NOMO-1 (cell line): ENCODE measurements at regions not wholly inside any gene's neighbourhood (a gene's known extent, or its start where the extent isn't known, plus 50 kb on each side); places are given as distances from the start of the nearest gene placed in this dataset.
A peak's percentile ranks its signal among the peaks of the same experiment; 100 is the strongest.

ENCODE experiments used
- DNase-seq, 2 experiments: peaks; one replicate each; lab custom pipeline; 2025; ENCODE audit not compliant: unreplicated experiment in 2 of 2; lab: John Stamatoyannopoulos, UW

DNA sequence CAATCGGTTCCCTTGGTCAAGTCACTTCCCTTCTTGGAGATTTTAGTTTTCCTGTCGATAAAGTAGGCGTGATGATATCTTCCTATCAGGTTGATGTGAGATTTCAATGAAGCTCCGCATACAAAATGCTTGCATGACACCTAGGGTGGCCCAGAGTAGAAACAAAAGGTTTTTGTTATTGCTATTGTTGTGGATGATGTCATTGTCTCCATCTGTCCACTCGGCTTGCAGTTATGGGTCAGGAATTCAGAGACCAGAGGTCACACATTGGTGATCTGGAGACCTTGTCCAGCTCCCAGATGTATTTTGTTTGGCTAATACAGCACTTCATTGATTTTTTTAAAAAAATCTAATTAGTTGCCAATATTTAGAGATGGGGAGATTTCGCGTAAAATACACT, 382.1 kb downstream of the MN1 start:
- no peak for DNase-seq

GRCh38 chr22:27420195-27420816, 381.2 kb downstream of the MN1 start:
- no peak for DNase-seq

GRCh38 chr22:27420817-27421361, 380.7 kb downstream of the MN1 start:
- no peak for DNase-seq

DNA sequence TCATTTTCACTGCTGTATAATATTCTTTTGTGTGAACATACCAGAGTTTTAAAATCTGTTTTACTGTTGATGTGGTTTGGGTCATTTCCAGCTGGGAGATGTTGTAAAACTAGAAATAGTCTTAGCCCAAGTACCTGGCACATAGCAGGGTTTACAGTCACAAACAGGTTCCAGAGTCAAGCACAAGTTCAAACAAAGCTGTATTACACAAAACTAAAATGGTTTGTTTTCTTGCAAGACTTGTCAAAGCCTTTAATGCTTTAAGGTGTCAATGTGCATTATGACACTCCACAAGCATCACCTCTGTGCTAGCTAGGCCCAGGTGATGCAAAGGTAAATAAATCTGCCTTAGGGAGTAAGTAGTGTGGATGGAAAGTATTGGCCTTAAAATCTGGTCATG, 379.1 kb downstream of the MN1 start:
- DNase-seq = no peak

DNA sequence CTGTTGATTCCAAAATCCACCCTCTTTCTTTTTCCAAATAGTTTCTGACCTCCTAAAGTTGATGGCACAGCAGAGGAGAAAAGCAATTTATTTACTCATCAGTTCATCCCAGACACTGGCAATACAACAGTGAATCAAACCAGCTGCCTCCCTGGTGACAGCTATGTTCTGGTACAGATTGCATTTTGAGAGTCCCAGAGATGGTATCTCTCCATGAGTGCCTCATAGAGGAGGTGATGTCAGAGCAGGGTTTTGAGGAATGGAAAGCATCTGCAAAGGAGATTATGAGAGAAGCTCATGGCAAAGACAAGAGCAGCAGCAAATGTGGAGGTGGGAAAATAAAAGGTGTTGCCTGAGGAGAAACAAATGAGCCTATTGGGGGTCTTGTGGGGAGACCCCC, 377.2 kb downstream of the MN1 start:
- no peak for DNase-seq

GRCh38 chr22:27429476-27429875, 372.1 kb downstream of the MN1 start:
- DNase-seq = no peak

DNA sequence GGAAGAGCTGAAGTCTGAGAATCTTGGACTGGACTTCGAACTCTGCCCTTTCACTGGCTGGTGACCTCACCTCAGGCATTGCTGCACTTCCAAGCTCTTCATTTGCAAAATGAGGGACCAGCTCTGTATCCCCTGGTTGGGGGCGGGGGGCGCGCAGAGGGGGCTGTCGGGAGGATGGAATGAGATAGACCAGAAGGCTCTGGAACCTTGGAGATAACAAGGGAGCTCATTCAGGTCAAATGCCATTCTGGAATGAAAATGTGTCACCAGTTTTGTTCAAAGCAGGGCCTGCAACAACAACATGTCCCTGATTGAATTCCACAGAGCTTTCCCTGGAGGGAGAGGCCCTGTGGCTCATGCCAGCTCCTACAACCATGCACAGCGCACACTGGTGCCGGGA, 370.5 kb downstream of the MN1 start:
- no peak for DNase-seq

- DNase-seq = no peak
Observed at GRCh38 chr22:27431896-27432295, 369.7 kb downstream of the MN1 start.

GRCh38 chr22:27433099-27433498, 368.5 kb downstream of the MN1 start:
- DNase-seq = no peak

GRCh38 chr22:27433585-27434190, 367.9 kb downstream of the MN1 start:
- DNase-seq = no peak

DNA sequence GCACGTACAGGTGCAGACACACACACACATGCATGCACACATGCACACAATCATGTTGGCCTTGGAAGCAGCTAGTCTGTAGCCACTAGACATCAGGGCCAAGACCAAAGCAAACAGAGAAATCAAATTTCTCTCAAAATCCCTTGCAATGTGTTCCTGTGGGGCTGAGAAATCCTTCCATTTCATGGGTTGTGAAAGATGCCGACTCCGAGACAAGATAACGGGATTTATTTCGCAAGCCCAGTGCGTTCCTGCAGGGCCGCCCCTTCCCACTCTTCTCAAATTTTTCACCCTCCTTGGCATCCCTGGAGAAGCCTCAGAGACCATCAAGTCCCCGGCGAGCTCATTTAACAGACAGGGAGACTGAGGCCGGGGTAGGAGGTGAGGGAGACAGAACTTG, 366.7 kb downstream of the MN1 start:
- DNase-seq = no peak

GRCh38 chr22:27435844-27436576, 365.5 kb downstream of the MN1 start:
- DNase-seq = no peak

GRCh38 chr22:27436591-27436990, 365.0 kb downstream of the MN1 start:
- no peak for DNase-seq

DNA sequence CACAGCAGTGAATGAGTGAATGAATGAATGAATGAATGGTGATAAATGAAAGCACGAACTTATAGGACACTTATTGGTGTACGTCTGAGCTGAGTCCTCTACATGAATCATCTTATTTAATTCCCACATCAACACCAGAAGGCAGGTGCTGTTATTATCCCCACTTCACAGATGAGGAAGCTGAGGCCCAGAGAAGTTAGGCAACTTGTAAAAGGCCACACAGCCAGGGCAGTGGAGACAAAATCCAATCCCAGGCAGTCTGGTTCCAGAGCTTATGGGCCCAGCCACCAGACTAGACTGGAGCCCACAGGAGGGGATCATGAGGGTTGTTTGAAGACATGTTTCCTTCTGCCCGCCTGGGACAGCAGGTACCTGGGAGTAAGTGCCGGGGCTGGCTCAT, 364.0 kb downstream of the MN1 start:
- no peak for DNase-seq

DNA sequence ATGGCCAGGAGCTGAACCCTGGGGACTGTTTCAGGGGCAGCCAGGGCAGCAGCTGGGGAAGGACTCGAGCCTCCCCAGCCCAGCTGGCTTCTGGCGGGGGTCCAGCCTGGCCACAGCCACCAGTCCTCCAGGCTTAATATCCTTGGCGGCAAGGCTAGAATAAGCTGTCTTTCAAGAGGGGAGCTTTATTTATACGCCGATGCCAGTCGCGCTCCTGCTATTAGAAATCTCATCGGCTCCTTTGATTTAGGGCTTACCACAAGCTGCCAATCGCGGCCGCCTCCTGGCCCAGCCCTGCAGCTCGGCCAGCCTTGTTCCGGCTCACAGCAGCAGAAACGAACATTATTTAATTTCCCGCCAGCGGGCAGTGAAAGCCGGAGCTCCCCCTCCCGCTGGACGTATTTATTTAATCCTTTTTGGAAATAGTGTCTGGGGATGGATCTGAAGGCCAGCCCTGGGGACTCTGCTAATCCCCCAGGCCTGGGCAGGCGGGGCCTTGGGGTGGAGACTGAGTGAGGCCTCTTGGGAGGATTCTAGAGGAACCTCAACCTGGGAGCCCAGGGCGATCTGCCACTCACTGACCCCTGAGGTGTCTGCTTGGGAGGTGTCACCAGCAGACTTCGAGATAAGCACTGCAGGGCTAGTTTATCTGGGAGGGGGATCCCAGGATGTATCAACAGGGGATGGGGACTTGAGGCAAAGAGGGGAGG, 363.1 kb downstream of the MN1 start:
- no peak for DNase-seq

GRCh38 chr22:27439131-27439530, 362.4 kb downstream of the MN1 start:
- no peak for DNase-seq

- DNase-seq = peak; percentile 0 to 20
Observed at GRCh38 chr22:27440304-27440865, 361.2 kb downstream of the MN1 start.

DNA sequence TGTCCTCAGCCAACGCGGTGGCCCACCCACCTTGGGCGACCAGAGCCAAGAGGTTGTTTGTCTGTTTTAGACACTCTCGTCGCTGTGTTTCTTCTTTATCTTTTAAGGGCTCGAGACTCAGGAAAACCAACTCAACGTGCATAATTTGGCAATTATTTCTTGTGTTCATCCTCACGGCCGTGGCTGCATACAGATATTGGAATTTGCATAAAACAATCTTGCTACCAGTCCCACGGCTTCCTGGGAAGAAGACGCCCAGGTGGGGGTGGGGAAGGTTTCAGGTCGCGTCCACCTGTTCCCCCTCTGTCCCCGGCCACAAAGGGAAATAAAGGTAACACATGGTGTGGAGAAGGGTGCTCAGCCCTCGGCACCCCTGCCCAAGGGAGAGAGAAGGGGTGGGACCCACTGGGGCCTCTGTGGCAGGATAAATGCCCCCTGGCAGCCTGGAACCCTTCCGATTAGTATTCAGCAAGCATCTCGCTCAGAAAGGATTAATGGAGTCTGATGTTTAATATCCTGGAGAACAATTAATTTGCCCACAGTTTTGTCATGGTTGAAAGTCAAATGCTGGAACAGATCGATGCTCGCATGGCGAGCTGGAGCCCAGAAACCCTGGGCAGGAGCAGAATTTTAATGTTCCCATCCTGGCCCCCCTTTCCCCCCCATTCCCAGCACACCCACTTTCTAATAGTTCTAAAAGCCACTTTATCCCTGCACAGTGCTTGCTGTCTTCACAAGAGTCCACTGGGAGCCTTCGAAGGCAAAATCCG, 359.7 kb downstream of the MN1 start:
- DNase-seq = no peak

DNA sequence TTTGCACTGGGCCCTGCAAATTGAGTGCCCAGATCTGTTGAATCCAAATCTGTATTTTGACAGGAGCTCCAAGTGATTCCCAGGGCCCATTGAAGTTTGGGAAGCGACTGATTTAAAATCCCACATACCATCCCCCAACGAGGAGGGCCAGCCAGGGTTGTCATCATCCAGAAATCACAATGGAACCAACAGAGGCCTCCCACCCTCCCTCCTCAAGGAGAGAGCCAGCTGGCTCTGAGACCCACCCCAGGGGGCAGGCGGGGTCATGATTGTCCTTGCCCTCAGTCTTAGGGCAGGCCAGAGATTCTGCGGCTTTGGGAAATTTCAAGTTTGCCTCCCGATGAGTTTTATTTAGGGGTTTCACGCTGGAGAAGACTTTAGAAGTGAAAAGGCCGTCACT, 358.2 kb downstream of the MN1 start:
- no peak for DNase-seq

DNA sequence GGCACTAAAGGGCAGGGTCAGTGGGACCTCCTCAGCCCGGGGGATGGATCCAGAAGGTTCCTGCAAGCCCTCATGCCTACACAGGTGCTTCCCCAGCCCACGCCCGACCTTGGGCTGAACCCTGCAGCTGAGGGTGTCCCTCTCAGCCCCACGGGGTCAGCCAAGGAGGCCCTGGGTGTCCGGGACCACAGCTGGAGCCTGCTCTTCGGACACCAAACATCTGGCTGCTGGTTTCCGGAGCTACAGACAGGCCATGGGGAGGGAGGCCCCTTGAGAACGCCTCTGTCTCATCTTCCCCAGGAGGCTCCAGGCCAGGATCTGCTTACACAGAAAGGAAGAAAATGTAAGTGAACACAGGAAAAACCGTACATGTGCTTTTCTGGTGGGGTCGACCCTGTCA, 355.7 kb downstream of the MN1 start:
- DNase-seq = no peak
